Esophagus muscularis mucosa (tissue), 4 donors: ENCODE measurements at regions not wholly inside any gene's neighbourhood (a gene's known extent, or its start where the extent isn't known, plus 50 kb on each side); places are given as distances from the start of the nearest gene placed in this dataset.

Source experiments
- DNase-seq: peaks from one replicate; pipeline ENCODE4 v3.0.0-alpha.2; 2017; ENCODE audit errors: extremely low spot score
- H3K27ac ChIP-seq, 4 donors: fragments of 200-600 bp; sonication (generic); replicated peaks in 1 of 4; 1 replicate in 3 of 4; 2 replicates in 1 of 4; pipeline ENCODE4 v1.5.1; 2016 to 2019; ENCODE audit warnings: mild to moderate bottlenecking in 1 of 4
- H3K27me3 ChIP-seq, 4 donors: fragments of 200-600 bp; sonication (generic); one replicate each; pipeline versions ENCODE4 v1.5.1 to v1.6.0; 2016 to 2019
- H3K36me3 ChIP-seq, 4 donors: fragments of 200-600 bp; sonication (generic); one replicate each; pipeline ENCODE4 v1.5.1; 2016 to 2019
- H3K4me1 ChIP-seq, 4 donors: fragments of 200-600 bp; sonication (generic); one replicate each; pipeline ENCODE4 v1.5.1; 2016 to 2019
- H3K4me3 ChIP-seq, 4 donors: fragments of 200-600 bp; sonication (generic); 1 replicate in 2 of 4; 2 replicates in 2 of 4; pipeline ENCODE4 v1.5.1; 2016 to 2019; ENCODE audit warnings: mild to moderate bottlenecking in 4 of 4, moderate library complexity in 1 of 4
- H3K9me3 ChIP-seq, 4 donors: fragments of 200-600 bp; sonication (generic); 1 replicate in 3 of 4; 2 replicates in 1 of 4; pipeline ENCODE4 v1.5.1; 2016 to 2019
- EP300 ChIP-seq: sonication (generic); formaldehyde crosslinking; IDR thresholded peaks from one replicate; pipeline ENCODE4 v1.6.1; 2017; ENCODE audit warnings: antibody characterized with exemption
- POLR2A ChIP-seq: fragments of 450-650 bp; IDR thresholded peaks from one replicate; pipeline ENCODE4 v1.6.1; 2017; ENCODE audit warnings: antibody characterized with exemption, moderate library complexity, mild to moderate bottlenecking, low read depth
- POLR2AphosphoS5 ChIP-seq, 2 donors: sonication (generic); formaldehyde crosslinking; IDR thresholded peaks; one replicate each; pipeline ENCODE4 v1.6.1; 2017; ENCODE audit warnings: antibody characterized with exemption in 2 of 2
- WGBS: methylation state at CpG from one replicate; pipeline ENCODE4 v1.1.5; 2018; 5-methylcytosine and 5-hydroxymethylcytosine counted together
- intact Hi-C: fragments of 100-400 bp; cut with DNase I; formaldehyde crosslinking; loops from one replicate; pipeline ENCODE4 v1.15.1; 2023
- TF ChIP-seq, protein P1 (sequence below), 3 experiments: fragments of 200-600 bp in 2 of 3; fragments of 450-650 bp in 1 of 3; sonication (generic) in 2 of 3; IDR thresholded peaks; one replicate each; pipeline ENCODE4 v1.5.1; 2017 to 2019; ENCODE audit warnings: antibody characterized with exemption in 3 of 3, mild to moderate bottlenecking in 2 of 3, moderate library complexity in 1 of 3

DNA sequence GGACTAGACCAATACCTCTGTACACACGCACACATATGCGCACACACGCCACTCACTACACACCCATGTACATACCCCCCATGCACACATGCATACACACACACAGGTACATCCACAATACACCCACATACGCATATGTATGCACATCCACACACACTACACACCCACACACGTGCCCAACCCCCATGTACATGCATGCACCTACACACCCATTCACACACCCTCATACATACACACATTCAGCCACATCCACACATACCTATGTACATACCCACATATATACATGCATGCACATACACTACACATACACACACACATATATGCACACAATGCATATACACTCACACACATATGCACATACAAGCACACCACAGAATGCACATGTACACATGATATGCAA is 107.1 kb downstream of the GADD45G start:
- TF ChIP-seq, protein P1, sequence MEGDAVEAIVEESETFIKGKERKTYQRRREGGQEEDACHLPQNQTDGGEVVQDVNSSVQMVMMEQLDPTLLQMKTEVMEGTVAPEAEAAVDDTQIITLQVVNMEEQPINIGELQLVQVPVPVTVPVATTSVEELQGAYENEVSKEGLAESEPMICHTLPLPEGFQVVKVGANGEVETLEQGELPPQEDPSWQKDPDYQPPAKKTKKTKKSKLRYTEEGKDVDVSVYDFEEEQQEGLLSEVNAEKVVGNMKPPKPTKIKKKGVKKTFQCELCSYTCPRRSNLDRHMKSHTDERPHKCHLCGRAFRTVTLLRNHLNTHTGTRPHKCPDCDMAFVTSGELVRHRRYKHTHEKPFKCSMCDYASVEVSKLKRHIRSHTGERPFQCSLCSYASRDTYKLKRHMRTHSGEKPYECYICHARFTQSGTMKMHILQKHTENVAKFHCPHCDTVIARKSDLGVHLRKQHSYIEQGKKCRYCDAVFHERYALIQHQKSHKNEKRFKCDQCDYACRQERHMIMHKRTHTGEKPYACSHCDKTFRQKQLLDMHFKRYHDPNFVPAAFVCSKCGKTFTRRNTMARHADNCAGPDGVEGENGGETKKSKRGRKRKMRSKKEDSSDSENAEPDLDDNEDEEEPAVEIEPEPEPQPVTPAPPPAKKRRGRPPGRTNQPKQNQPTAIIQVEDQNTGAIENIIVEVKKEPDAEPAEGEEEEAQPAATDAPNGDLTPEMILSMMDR (IDR thresholded peaks at IDR 0.05): no peak
- TF ChIP-seq POLR2A: no peak
- TF ChIP-seq EP300: no peak
- no peak for TF ChIP-seq POLR2AphosphoS5 (IDR thresholded peaks at IDR 0.05)

DNA sequence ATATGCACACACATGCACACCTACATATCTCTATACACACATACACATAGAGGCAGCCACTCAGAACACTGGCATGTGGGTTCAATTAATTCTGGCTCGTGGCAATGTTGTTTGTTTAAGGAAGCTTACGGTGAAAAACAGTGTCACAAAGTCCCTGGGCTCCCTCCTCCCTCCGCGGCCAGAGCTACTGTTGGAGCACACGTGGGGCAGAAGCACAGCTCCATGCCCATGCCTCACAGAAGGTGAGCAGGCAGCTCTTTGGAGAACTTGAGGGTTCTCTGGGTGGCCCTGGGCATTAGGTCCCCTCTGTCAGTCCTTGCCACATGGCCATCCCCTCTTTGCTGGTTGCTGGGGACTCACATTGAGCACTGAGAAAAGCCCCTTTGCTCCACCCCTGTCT is 107.5 kb downstream of the GADD45G start:
- intact Hi-C loops: no loop called here
- Histone ChIP-seq H3K4me3 (no peak overlapping the region), H3K9me3 (peaks cover 0 to under 1% (median 0%) of the 10 kb centered on the region in 4 donors), H3K36me3 (no peaks in the 10 kb centered on the region), H3K4me1 (peaks cover 0 to 10% (median 6%) of the 10 kb centered on the region in 4 donors), H3K27me3 (no peaks in the 10 kb centered on the region), H3K27ac (no peak overlapping the region)
- TF ChIP-seq, protein P1 (IDR thresholded peaks at IDR 0.05): no peak
- no peak for TF ChIP-seq POLR2A
- TF ChIP-seq EP300: no peak
- TF ChIP-seq POLR2AphosphoS5 (IDR thresholded peaks at IDR 0.05): no peak
- DNase-seq: no peak
- WGBS: 86% methylated on average over 4 of the region's 5 CpGs

More for the DNA sequence above, 107.1 kb downstream of the GADD45G start:
- no peak for DNase-seq
- Histone ChIP-seq H3K9me3 (no peaks in the 10 kb centered on the region), H3K27me3 (no peaks in the 10 kb centered on the region), H3K4me3 (no peak overlapping the region), H3K27ac (no peak overlapping the region), H3K4me1 (peaks cover 0 to 10% (median 6%) of the 10 kb centered on the region in 4 donors), H3K36me3 (no peaks in the 10 kb centered on the region)
- 44% methylated on average over 5 of the region's 5 CpGs for WGBS
- intact Hi-C loops: no loop called here

DNA sequence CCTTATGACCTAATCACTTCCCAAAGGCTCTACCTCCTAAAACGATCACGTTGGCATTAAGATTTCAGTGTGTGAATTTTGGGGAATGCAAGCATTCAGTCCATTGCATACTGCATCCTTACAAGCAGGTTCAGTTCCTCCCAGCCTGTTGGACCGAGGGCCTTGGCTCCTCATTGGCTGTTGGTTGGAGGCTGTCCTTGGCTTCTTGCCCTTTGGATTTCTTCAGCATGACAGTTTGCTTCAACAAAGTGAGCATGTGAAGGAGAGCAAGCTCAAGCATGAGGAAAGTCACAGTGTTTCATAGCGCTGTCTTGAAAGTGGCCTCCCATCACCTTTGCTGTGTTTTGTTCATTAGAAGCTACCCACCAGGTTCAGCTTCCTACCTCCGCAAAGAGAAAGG is 109.5 kb downstream of the GADD45G start:
- TF ChIP-seq, protein P1 (IDR thresholded peaks at IDR 0.05): no peak
- peak in 1 of 2 donors; percentile 50 for TF ChIP-seq POLR2AphosphoS5 (IDR thresholded peaks at IDR 0.05)
- no peak for DNase-seq
- Histone ChIP-seq H3K9me3 (peaks cover 0 to 7% (median 0%) of the 10 kb centered on the region in 4 donors), H3K36me3 (no peaks in the 10 kb centered on the region), H3K27me3 (no peaks in the 10 kb centered on the region), H3K4me3 (no peak overlapping the region), H3K4me1 (peaks cover 0 to 10% (median 6%) of the 10 kb centered on the region in 4 donors), H3K27ac (no peak overlapping the region)
- WGBS: 53% methylated on average over 5 of the region's 5 CpGs
- intact Hi-C loops: no loop called here

DNA sequence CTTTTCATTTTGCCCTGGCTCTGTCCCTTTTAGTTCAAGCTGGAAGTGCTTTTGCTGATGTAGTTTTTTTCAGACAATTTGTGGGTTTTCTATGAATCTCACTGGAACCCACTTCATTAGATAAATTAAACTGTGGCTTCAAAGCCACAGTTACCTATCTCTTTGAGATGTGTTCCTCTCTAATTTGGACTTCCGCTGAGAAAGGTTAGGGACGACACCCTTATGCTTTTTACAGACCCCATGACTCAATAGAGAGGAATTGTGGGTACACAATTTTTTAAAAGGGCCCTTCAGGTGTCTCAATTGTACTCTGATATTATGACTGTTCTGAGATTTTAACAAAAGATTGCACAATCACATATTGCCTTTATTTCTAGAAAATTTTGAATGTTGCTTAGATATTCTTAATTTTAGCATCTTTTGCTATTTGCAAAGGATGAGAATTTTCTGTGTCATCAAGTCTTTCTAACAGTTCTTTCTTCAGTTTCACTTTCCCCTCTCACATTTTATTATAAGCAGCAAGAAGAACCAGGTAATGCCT is 110.6 kb downstream of the GADD45G start:
- Histone ChIP-seq H3K36me3 (no peaks in the 10 kb centered on the region), H3K27me3 (no peaks in the 10 kb centered on the region), H3K4me3 (no peak overlapping the region), H3K9me3 (peaks cover 0 to 7% (median 0%) of the 10 kb centered on the region in 4 donors), H3K27ac (no peak overlapping the region), H3K4me1 (peaks cover 0 to 10% (median 6%) of the 10 kb centered on the region in 4 donors)
- intact Hi-C loops: no loop called here
- TF ChIP-seq POLR2A (no peak), POLR2AphosphoS5 (IDR thresholded peaks at IDR 0.05) (no peak), EP300 (no peak)
- TF ChIP-seq, protein P1 (IDR thresholded peaks at IDR 0.05): no peak
- WGBS: 93% methylated on average over 2 of the region's 2 CpGs
- DNase-seq: no peak

DNA sequence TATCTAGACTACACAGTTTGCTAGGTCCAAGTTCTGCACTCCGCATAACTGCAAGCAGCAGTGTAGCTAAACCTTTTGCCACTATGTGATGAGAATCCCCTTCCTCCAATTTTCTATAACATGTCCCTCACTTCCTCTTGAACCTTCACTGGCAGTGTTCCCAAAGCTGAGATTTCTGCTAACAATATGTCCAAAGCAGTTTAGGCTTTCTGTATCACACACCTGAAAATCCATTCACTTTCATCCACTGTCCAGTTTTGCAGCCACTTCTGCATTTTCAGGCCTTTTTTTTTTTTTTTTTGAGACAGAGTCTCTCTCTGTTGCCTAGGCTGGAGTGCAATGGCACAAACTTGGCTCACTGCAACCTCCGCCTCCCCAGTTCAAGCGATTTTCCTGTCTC is 111.1 kb downstream of the GADD45G start:
- intact Hi-C loops: no loop called here
- TF ChIP-seq POLR2AphosphoS5 (IDR thresholded peaks at IDR 0.05) (no peak), POLR2A (no peak), EP300 (no peak)
- TF ChIP-seq, protein P1 (IDR thresholded peaks at IDR 0.05): no peak
- peaks cover 0 to 10% (median 5%) of the 10 kb centered on the region in 4 donors for H3K4me1 ChIP-seq
- no peak overlapping the region for H3K4me3 ChIP-seq
- WGBS: 96% methylated on average over 3 of the region's 3 CpGs
- H3K36me3 ChIP-seq: no peaks in the 10 kb centered on the region
- no peak for DNase-seq
- H3K9me3 ChIP-seq: peaks cover 0 to 7% (median 0%) of the 10 kb centered on the region in 4 donors
- no peaks in the 10 kb centered on the region for H3K27me3 ChIP-seq
- H3K27ac ChIP-seq: no peak overlapping the region
